Neuronal stem cell (in vitro differentiated cells): ENCODE measurements at regions not wholly inside any gene's neighbourhood (a gene's known extent, or its start where the extent isn't known, plus 50 kb on each side); places are given as distances from the start of the nearest gene placed in this dataset.

Experiments used
- DNase-seq: peaks from one replicate; pipeline ENCODE4 v3.0.0-alpha.2; 2013; ENCODE audit warnings: low spot score
- H2AFZ ChIP-seq: one replicate; pipeline ENCODE4 v1.6.1; 2013; ENCODE audit warnings: mild to moderate bottlenecking, low read length, inconsistent platforms
- H2AK5ac ChIP-seq: 2 replicates; pipeline ENCODE4 v1.6.1; 2013; ENCODE audit warnings: low read depth, mild to moderate bottlenecking, inconsistent platforms, low read length, moderate library complexity, mixed read lengths
- H2BK120ac ChIP-seq: 2 replicates; pipeline ENCODE4 v1.6.1; 2013; ENCODE audit warnings: low read depth, mild to moderate bottlenecking, inconsistent platforms, low read length, moderate library complexity, mixed read lengths
- H2BK12ac ChIP-seq: one replicate; pipeline ENCODE4 v1.6.1; 2013; ENCODE audit warnings: low read length, inconsistent platforms
- H2BK15ac ChIP-seq: 2 replicates; pipeline ENCODE4 v1.6.1; 2013; ENCODE audit warnings: mild to moderate bottlenecking, low read length, inconsistent platforms, mixed read lengths
- H2BK5ac ChIP-seq: one replicate; pipeline ENCODE4 v1.6.1; 2013; ENCODE audit warnings: inconsistent platforms, mild to moderate bottlenecking, low read length, moderate library complexity
- H3K14ac ChIP-seq: one replicate; pipeline ENCODE4 v1.6.1; 2013; ENCODE audit warnings: low read length, inconsistent platforms
- H3K18ac ChIP-seq: 2 replicates; pipeline ENCODE4 v1.6.1; 2013; ENCODE audit warnings: low read length, inconsistent platforms
- H3K23ac ChIP-seq: 2 replicates; pipeline ENCODE4 v1.6.1; 2013; ENCODE audit warnings: low read depth, mild to moderate bottlenecking, mixed read lengths, low read length, inconsistent platforms; ENCODE audit not compliant: poor library complexity
- H3K27ac ChIP-seq: replicated peaks from 3 replicates; pipeline ENCODE4 v1.5.1; 2013; ENCODE audit warnings: low read length, inconsistent platforms
- H3K27me3 ChIP-seq, 3 experiments: 2 replicates each; pipeline ENCODE4 v1.6.1; 2013; ENCODE audit warnings: low read length in 3 of 3, mild to moderate bottlenecking in 2 of 3, inconsistent platforms in 1 of 3, low read depth in 1 of 3, mixed read lengths in 1 of 3, moderate library complexity in 1 of 3; ENCODE audit not compliant: control insufficient read depth in 3 of 3, insufficient read depth in 3 of 3
- H3K36me3 ChIP-seq, 2 donors: replicated peaks in 1 of 2; 2 replicates each; pipeline ENCODE4 v1.6.1; 2013; ENCODE audit warnings: low read length in 2 of 2; ENCODE audit not compliant: control insufficient read depth in 2 of 2, insufficient read depth in 2 of 2
- H3K4ac ChIP-seq: 2 replicates; pipeline ENCODE4 v1.6.1; 2013; ENCODE audit warnings: inconsistent platforms, mild to moderate bottlenecking, low read length, moderate library complexity
- H3K4me1 ChIP-seq, 2 donors: 1 replicate in 1 of 2; 2 replicates in 1 of 2; pipeline ENCODE4 v1.6.1; 2013; ENCODE audit warnings: low read length in 2 of 2, low read depth in 1 of 2; ENCODE audit not compliant: control insufficient read depth in 2 of 2, insufficient read depth in 1 of 2
- H3K4me2 ChIP-seq: one replicate; pipeline ENCODE4 v1.6.1; 2013; ENCODE audit warnings: mild to moderate bottlenecking, low read length, inconsistent platforms; ENCODE audit not compliant: insufficient read depth, poor library complexity, severe bottlenecking
- H3K4me3 ChIP-seq, 2 donors: 2 replicates each; pipeline ENCODE4 v1.5.1; 2013; ENCODE audit warnings: low read length in 2 of 2, mild to moderate bottlenecking in 2 of 2, inconsistent platforms in 1 of 2, moderate library complexity in 1 of 2
- H3K79me1 ChIP-seq: one replicate; pipeline ENCODE4 v1.6.1; 2013; ENCODE audit warnings: low read depth, mild to moderate bottlenecking, inconsistent platforms, low read length, moderate library complexity
- H3K9ac ChIP-seq: one replicate; pipeline ENCODE4 v1.6.1; 2013; ENCODE audit warnings: mild to moderate bottlenecking, low read depth, low read length, inconsistent platforms; ENCODE audit not compliant: poor library complexity
- H3K9me3 ChIP-seq, 2 donors: replicated peaks in 1 of 2; 2 replicates each; pipeline versions ENCODE3 to v1.6.1; 2013; ENCODE audit warnings: low read length in 2 of 2, mild to moderate bottlenecking in 2 of 2, inconsistent platforms in 1 of 2, low read depth in 1 of 2, mixed read lengths in 1 of 2, moderate library complexity in 1 of 2; ENCODE audit not compliant: control insufficient read depth in 2 of 2, insufficient read depth in 1 of 2
- H4K8ac ChIP-seq: one replicate; pipeline ENCODE4 v1.6.1; 2013; ENCODE audit warnings: low read depth, mild to moderate bottlenecking, inconsistent platforms, low read length, moderate library complexity
- H4K91ac ChIP-seq: one replicate; pipeline ENCODE4 v1.6.1; 2013; ENCODE audit warnings: low read length, low read depth, mild to moderate bottlenecking, inconsistent platforms; ENCODE audit not compliant: poor library complexity
- WGBS, 2 donors: extraction: QIAGEN DNeasy Blood & Tissue Kit; methylation state at CpG; one replicate each; pipeline ENCODE4 v1.1.7; 2013; ENCODE audit warnings: missing lambda C conversion rate in 2 of 2, mixed read lengths in 1 of 2; ENCODE audit not compliant: insufficient read length in 2 of 2, insufficient replicate concordance in 1 of 2; ENCODE audit errors: extremely low coverage in 2 of 2; 5-methylcytosine and 5-hydroxymethylcytosine counted together

DNA sequence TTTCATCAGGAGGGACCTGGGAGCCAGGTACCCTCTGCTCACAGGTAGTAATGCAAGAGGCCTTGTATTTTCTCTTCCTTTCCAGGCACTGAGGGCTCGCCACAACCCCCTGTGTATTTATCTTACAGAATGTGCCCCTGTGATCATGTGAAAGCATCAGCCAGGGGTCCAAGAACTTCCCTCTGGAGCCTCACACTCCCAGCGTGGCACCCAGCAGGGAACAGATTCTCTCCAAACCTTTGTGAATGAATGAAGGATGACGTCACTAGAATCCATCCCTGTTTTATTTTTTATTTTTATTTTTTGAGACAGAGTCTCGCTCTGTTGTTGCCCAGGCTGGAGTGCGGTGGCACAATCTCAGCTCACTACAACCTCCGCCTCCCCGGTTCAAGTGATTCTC is 107.3 kb upstream of the IER5L start:
- Histone ChIP-seq H2BK5ac (no peak overlapping the region), H3K79me1 (no peaks in the 10 kb centered on the region), H3K9me3 (peaks cover 0 to 2% of the 10 kb centered on the region in 2 donors), H3K14ac (no peak overlapping the region), H2BK15ac (no peak overlapping the region), H2AFZ (no peak overlapping the region), H3K23ac (no peak overlapping the region), H3K18ac (no peak overlapping the region), H2BK120ac (no peak overlapping the region), H3K4me3 (no peak overlapping the region), H3K27ac (no peak overlapping the region), H2AK5ac (no peak overlapping the region), H2BK12ac (no peak overlapping the region), H4K8ac (no peak overlapping the region), H3K4ac (no peak overlapping the region), H3K9ac (no peak overlapping the region), H3K36me3 (no peaks in the 10 kb centered on the region), H4K91ac (no peak overlapping the region), H3K4me1 (peaks cover 35 to 61% of the 10 kb centered on the region in 2 donors), H3K4me2 (no peak overlapping the region), H3K27me3 (peaks cover 0 to 3% (median 0%) of the 10 kb centered on the region in 3 experiments)
- no peak for DNase-seq
- WGBS, 2 donors, result no CpG with 5 or more reads among the region's 7 CpGs

DNA sequence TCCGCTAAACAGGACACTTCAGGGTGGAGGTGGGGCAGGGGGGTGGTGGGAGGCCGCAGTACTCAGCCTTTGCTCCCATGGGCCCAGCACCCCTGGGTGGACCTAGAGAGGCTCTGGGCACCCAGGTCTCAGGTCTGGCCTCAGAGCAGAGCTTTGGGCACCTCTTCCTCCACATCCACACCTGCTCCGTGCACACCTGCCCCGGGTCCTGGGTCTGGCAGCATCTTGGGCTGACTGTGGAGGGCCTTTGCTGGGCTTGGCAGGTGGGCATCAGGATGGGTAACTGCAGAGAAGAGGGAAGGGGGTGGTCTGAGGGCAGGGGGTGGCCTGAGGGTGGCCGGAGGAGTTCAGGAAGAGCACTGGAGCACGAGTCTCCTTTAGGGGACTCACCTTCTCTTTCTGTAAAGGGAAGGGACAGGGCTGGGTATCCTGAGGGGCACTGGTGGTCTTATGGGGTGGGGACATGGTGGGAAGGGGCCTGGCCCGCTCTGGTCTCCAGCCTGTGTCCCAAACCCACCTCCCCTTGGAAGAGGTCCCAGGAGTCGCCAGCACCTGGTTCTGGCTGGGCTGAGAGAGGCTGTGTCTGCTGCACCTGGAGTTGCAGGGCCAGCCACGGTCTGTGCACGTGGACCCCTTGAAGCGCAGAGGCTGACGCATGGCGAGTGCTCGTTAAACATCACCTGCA is 106.7 kb upstream of the IER5L start:
- WGBS, 2 donors, result no CpG with 5 or more reads among the region's 14 CpGs
- no peak for DNase-seq

DNA sequence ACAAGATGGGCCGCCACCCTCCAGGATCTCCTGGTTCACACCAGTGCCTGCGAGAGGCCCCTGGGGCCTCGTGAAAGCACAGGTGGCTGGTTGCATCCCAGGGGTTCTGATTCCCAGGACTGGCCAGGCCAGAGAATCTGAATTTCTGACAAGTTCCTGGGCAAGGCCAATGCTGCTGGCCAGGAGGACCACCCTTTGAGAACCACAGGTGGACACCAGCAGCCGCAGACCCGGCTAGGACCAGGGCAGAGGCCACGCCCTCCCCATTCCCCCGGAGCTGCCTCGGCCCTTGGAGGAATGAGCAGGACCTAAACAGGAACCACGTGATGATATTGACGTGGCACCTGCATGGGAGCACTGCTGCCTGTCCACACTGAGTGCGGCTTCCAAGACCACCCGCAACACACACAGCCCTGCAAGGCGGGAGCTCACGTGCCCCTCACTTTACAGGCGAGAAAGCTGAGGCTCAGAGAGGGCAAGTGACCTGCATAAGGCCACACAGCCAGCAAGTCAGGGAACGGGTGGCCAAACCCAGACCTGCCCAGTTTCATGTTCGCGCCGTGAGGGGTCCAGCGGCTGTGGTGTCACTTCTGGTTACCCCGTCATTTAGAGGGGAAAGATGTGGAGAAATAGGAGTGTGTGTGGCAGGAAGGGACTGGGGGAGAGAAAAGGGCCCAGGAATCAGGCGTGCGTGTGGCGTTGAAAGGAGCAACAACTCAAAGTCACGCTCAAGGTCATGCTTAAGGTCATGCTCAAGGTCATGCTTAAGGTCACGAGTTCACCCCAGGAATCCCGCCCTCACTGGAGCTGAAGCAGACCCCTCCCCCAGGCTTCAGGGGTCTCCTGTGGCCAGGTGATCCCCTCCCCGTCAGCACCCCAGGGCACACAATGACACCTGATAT is 105.9 kb upstream of the IER5L start:
- peaks cover 0 to 2% of the 10 kb centered on the region in 2 donors for H3K9me3 ChIP-seq
- H3K18ac ChIP-seq, result peak overlapping the region; percentile 59
- H4K91ac ChIP-seq, result no peak overlapping the region
- H2AK5ac ChIP-seq, result peak overlapping the region; percentile 82
- H3K27ac ChIP-seq, result no peak overlapping the region
- H2BK5ac ChIP-seq, result no peak overlapping the region
- no peaks in the 10 kb centered on the region for H3K79me1 ChIP-seq
- no CpG with 5 or more reads among the region's 28 CpGs for WGBS, 2 donors
- no peak overlapping the region for H3K14ac ChIP-seq
- H3K36me3 ChIP-seq, result no peaks in the 10 kb centered on the region
- no peak overlapping the region for H4K8ac ChIP-seq
- peaks cover 0 to 3% (median 0%) of the 10 kb centered on the region in 3 experiments for H3K27me3 ChIP-seq
- DNase-seq, result no peak
- no peak overlapping the region for H2BK15ac ChIP-seq
- H3K9ac ChIP-seq, result peak overlapping the region; percentile 2
- no peak overlapping the region for H2AFZ ChIP-seq
- H2BK120ac ChIP-seq, result no peak overlapping the region
- peak overlapping the region; percentile 14 for H3K23ac ChIP-seq
- H3K4me3 ChIP-seq, result peak overlapping the region in 1 of 2 donors; percentile 21
- H3K4me2 ChIP-seq, result no peak overlapping the region
- peaks cover 27 to 52% of the 10 kb centered on the region in 2 donors for H3K4me1 ChIP-seq
- no peak overlapping the region for H2BK12ac ChIP-seq
- H3K4ac ChIP-seq, result no peak overlapping the region

More for the DNA sequence above, 106.7 kb upstream of the IER5L start:
- Histone ChIP-seq H2AK5ac (peak overlapping the region; percentile 82), H3K9me3 (peaks cover 0 to 2% of the 10 kb centered on the region in 2 donors), H4K8ac (no peak overlapping the region), H2BK15ac (peak overlapping the region; percentile 46), H3K4ac (no peak overlapping the region), H3K4me2 (no peak overlapping the region), H2BK12ac (no peak overlapping the region), H2BK5ac (no peak overlapping the region), H3K18ac (peak overlapping the region; percentile 19), H2BK120ac (no peak overlapping the region), H3K79me1 (no peaks in the 10 kb centered on the region), H3K9ac (no peak overlapping the region), H2AFZ (no peak overlapping the region), H3K27ac (no peak overlapping the region), H3K4me3 (no peak overlapping the region), H3K4me1 (peaks cover 33 to 58% of the 10 kb centered on the region in 2 donors), H3K14ac (no peak overlapping the region), H3K36me3 (no peaks in the 10 kb centered on the region), H3K27me3 (peaks cover 0 to 3% (median 0%) of the 10 kb centered on the region in 3 experiments), H4K91ac (peak overlapping the region; percentile 69), H3K23ac (no peak overlapping the region)

DNA sequence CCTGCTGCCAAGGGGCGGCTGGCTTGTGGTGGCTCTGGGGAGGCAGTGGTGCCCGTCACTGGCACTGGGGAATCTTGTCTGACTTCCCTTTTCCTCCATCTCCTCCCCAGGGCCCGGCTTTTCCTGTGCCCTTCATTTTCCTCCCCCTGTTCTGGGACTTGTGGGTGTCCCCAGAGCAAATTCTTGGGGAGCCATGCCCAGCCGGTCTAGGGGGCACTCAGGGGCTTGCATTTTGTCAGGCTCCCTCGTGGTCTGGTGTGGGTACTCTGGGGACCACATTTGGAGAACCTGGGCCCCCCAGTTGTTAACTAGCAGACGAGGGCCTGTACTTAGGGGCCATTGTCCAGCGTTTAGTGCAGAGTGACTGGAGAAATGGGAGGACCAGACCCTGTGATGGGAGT is 105.2 kb upstream of the IER5L start:
- Histone ChIP-seq H2BK120ac (no peak overlapping the region), H3K79me1 (no peaks in the 10 kb centered on the region), H3K4ac (no peak overlapping the region), H3K9me3 (peaks cover 0 to 2% of the 10 kb centered on the region in 2 donors), H2AFZ (peak overlapping the region; percentile 77), H4K8ac (no peak overlapping the region), H2AK5ac (peak overlapping the region; percentile 76), H3K36me3 (no peaks in the 10 kb centered on the region), H3K9ac (no peak overlapping the region), H4K91ac (no peak overlapping the region), H3K18ac (no peak overlapping the region), H3K23ac (no peak overlapping the region), H3K4me2 (no peak overlapping the region), H2BK5ac (no peak overlapping the region), H2BK12ac (no peak overlapping the region), H3K4me3 (no peak overlapping the region), H3K27me3 (peaks cover 0 to 3% (median 0%) of the 10 kb centered on the region in 3 experiments), H3K4me1 (peaks cover 29 to 52% of the 10 kb centered on the region in 2 donors), H3K27ac (no peak overlapping the region), H3K14ac (no peak overlapping the region), H2BK15ac (peak overlapping the region; percentile 9)
- no peak for DNase-seq
- WGBS, 2 donors, result no CpG with 5 or more reads among the region's 7 CpGs
